Ovary (tissue), 3 donors: ENCODE measurements at regions not wholly inside any gene's neighbourhood (a gene's known extent, or its start where the extent isn't known, plus 50 kb on each side); places are given as distances from the start of the nearest gene placed in this dataset.

Experiments used
- EP300 ChIP-seq: sonication (generic); formaldehyde crosslinking; IDR thresholded peaks from one replicate; pipeline ENCODE4 v1.6.1; 2017; ENCODE audit warnings: antibody characterized with exemption
- TF ChIP-seq, protein P1 (sequence below), 3 donors: fragments of 450-650 bp in 2 of 3; fragments of 200-600 bp in 1 of 3; IDR thresholded peaks; one replicate each; pipeline versions ENCODE4 v1.5.1 to v1.8.0; 2016 to 2022; ENCODE audit warnings: antibody characterized with exemption in 3 of 3, mild to moderate bottlenecking in 1 of 3
- donor health status: DM: no; HTN: no; CAD: no.

DNA sequence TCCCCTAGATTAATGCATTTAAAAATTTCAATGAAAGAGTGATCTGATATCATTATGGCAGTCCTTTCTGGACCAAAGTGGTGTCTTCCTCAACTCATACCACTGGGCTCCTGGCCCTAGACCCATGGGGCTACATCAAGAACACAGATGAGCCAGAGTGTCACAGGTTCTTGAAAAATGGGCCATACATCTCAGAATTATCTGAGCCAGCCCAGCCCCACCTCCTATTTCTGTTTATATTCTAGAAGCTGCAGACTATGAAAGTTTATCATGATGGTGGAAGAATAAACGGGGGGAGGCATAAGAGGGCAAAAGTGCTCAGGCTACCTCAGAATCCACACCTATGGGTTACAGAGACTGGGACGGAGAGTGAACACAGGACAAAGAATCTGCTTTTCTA lies 120.6 kb upstream of the TACR1 start:
- TF ChIP-seq, protein P1, sequence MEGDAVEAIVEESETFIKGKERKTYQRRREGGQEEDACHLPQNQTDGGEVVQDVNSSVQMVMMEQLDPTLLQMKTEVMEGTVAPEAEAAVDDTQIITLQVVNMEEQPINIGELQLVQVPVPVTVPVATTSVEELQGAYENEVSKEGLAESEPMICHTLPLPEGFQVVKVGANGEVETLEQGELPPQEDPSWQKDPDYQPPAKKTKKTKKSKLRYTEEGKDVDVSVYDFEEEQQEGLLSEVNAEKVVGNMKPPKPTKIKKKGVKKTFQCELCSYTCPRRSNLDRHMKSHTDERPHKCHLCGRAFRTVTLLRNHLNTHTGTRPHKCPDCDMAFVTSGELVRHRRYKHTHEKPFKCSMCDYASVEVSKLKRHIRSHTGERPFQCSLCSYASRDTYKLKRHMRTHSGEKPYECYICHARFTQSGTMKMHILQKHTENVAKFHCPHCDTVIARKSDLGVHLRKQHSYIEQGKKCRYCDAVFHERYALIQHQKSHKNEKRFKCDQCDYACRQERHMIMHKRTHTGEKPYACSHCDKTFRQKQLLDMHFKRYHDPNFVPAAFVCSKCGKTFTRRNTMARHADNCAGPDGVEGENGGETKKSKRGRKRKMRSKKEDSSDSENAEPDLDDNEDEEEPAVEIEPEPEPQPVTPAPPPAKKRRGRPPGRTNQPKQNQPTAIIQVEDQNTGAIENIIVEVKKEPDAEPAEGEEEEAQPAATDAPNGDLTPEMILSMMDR (IDR thresholded peaks at IDR 0.05) = no peak
- no peak for TF ChIP-seq EP300
